ENCODE measurements at regions not wholly inside any gene's neighbourhood (a gene's known extent, or its start where the extent isn't known, plus 50 kb on each side); places are given as distances from the start of the nearest gene placed in this dataset.

GRCh38 chr18:51323961-51324360 lies 126.5 kb upstream of the MEX3C start:
- WGBS, 2 experiments (ENCODE audit: extremely low coverage in 1 of 2, insufficient coverage in 1 of 2, insufficient read length in 1 of 2, insufficient replicate concordance in 2 of 2, low coverage in 1 of 2, low lambda C conversion rate in 2 of 2, missing lambda C conversion rate in 1 of 2) = 77% methylated on average over 4 of the region's 4 CpGs; no CpG with 5 or more reads in 1 of the 2 experiments
- no peak overlapping the region for H3K4me3 ChIP-seq (ENCODE audit: extremely low read depth in 1 of 4, insufficient read depth in 2 of 4, low read depth in 3 of 4, low read length in 4 of 4)
- no peak overlapping the region for H2BK20ac ChIP-seq (ENCODE audit: low read length)
- H2BK120ac ChIP-seq (replicated peaks; ENCODE audit: low read depth, low read length) = no peak overlapping the region
- H3K4me2 ChIP-seq (ENCODE audit: insufficient read depth in 1 of 2, low read depth in 2 of 2, low read length in 2 of 2) = no peak overlapping the region
- H3K23me2 ChIP-seq (ENCODE audit: low read depth, low read length) = no peaks in the 10 kb centered on the region
- no peaks in the 10 kb centered on the region for H3K4me1 ChIP-seq (replicated peaks in 1 of 4; ENCODE audit: control insufficient read depth in 3 of 4, insufficient read depth in 4 of 4, low read length in 3 of 4)
- CTCF ChIA-PET (ENCODE audit: partially characterized antibody) = no interaction called here
- H3K56ac ChIP-seq (replicated peaks; ENCODE audit: insufficient read length, low read depth, low read length) = no peak overlapping the region
- H3K4ac ChIP-seq (replicated peaks; ENCODE audit: insufficient read length, low read depth, low read length) = no peak overlapping the region
- no peak overlapping the region for H3K23ac ChIP-seq (ENCODE audit: insufficient read length)
- no peaks in the 10 kb centered on the region for H3K27me3 ChIP-seq (replicated peaks in 1 of 4; ENCODE audit: control insufficient read depth in 3 of 4, extremely low read depth in 1 of 4, insufficient read depth in 3 of 4, low read length in 3 of 4)
- POLR2A ChIA-PET (ENCODE audit: partially characterized antibody) = no interaction called here
- no peaks in the 10 kb centered on the region for H3K36me3 ChIP-seq (ENCODE audit: control insufficient read depth in 2 of 4, insufficient read depth in 4 of 4, low read length in 3 of 4)
- H4K20me1 ChIP-seq (replicated peaks in 1 of 2; ENCODE audit: control insufficient read depth in 1 of 2, insufficient read depth in 2 of 2, low read length in 2 of 2) = no peaks in the 10 kb centered on the region
- no peak overlapping the region for H2BK12ac ChIP-seq (ENCODE audit: low read depth, low read length)
- H3K18ac ChIP-seq (ENCODE audit: extremely low read depth, low read length) = no peak overlapping the region
- no peak for DNase-seq (ENCODE audit: low read depth in 1 of 2, low spot score in 2 of 2)
- no peak overlapping the region for H3K27ac ChIP-seq (ENCODE audit: low read depth, low read length)
- no peak for FAIRE-seq
- H2AFZ ChIP-seq (ENCODE audit: low read length) = no peak overlapping the region
- no peaks in the 10 kb centered on the region for H3K79me2 ChIP-seq (ENCODE audit: control insufficient read depth in 1 of 2, insufficient read depth in 2 of 2, low read length in 2 of 2)
- no peak overlapping the region for H3K14ac ChIP-seq (ENCODE audit: insufficient read length)
- H3K9ac ChIP-seq (replicated peaks in 1 of 4; ENCODE audit: extremely low read depth in 1 of 4, low read depth in 3 of 4, low read length in 3 of 4) = no peak overlapping the region
- H3K9me3 ChIP-seq (ENCODE audit: insufficient read depth in 2 of 2, low read depth in 1 of 2, low read length in 1 of 2) = peaks cover 0 to 2% of the 10 kb centered on the region in 2 experiments; a peak in 1 of 4 replicates
- no peak overlapping the region for H2AK5ac ChIP-seq (ENCODE audit: low read depth, low read length)
- no peaks in the 10 kb centered on the region for H3K79me1 ChIP-seq (ENCODE audit: low read depth, low read length)
- no peak overlapping the region for H4K5ac ChIP-seq (ENCODE audit: insufficient read length, low read depth, low read length)
- no peak overlapping the region for H2BK15ac ChIP-seq (ENCODE audit: low read length)
- no peak overlapping the region for H4K8ac ChIP-seq (ENCODE audit: extremely low read depth, insufficient read depth, low read length)
- no peak overlapping the region for H2BK5ac ChIP-seq (ENCODE audit: low read depth, low read length)
- H4K91ac ChIP-seq (replicated peaks; ENCODE audit: insufficient read length, low read length) = no peak overlapping the region
- no peak for TF ChIP-seq ZNF274 (IDR thresholded peaks at IDR 0.05; ENCODE audit: borderline replicate concordance, extremely low read depth, low read length)
- no peak for TF ChIP-seq SUZ12 (IDR thresholded peaks at IDR 0.05; ENCODE audit: low read length)
- no peak for TF ChIP-seq BCL11A (IDR thresholded peaks at IDR 0.05; ENCODE audit: low read depth in 2 of 2, low read length in 2 of 2)
- no peak for TF ChIP-seq NRF1 (IDR thresholded peaks at IDR 0.05; ENCODE audit: low read depth, low read length)
- TF ChIP-seq HDAC2 (IDR thresholded peaks at IDR 0.05; ENCODE audit: borderline replicate concordance in 1 of 2, low read depth in 2 of 2, low read length in 2 of 2) = no peak
- no peak for TF ChIP-seq SP2 (IDR thresholded peaks at IDR 0.05; ENCODE audit: low read length)
- TF ChIP-seq FOSL1 (IDR thresholded peaks at IDR 0.05; ENCODE audit: insufficient read depth, low read depth, low read length) = no peak
- TF ChIP-seq RFX5 (IDR thresholded peaks at IDR 0.05; ENCODE audit: borderline replicate concordance, low read depth, low read length) = no peak
- TF ChIP-seq EP300 (IDR thresholded peaks at IDR 0.05; ENCODE audit: borderline replicate concordance in 1 of 2, low read depth in 2 of 2, low read length in 2 of 2) = no peak
- TF ChIP-seq MAFK (IDR thresholded peaks at IDR 0.05; ENCODE audit: low read depth, low read length) = no peak
- no peak for TF ChIP-seq CHD2 (IDR thresholded peaks at IDR 0.05; ENCODE audit: low read length)
- no peak for TF ChIP-seq POLR2A (IDR thresholded peaks at IDR 0.05; ENCODE audit: control extremely low read depth in 1 of 2, low read depth in 2 of 2, low read length in 2 of 2)
- no peak for TF ChIP-seq RBBP5 (IDR thresholded peaks at IDR 0.05; ENCODE audit: borderline replicate concordance, low read depth, low read length)
- TF ChIP-seq, protein P1, sequence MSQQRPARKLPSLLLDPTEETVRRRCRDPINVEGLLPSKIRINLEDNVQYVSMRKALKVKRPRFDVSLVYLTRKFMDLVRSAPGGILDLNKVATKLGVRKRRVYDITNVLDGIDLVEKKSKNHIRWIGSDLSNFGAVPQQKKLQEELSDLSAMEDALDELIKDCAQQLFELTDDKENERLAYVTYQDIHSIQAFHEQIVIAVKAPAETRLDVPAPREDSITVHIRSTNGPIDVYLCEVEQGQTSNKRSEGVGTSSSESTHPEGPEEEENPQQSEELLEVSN (IDR thresholded peaks at IDR 0.05) = no peak
- TF ChIP-seq TEAD4 (IDR thresholded peaks at IDR 0.05; ENCODE audit: low read depth, low read length) = no peak
